OCI-LY7 (cell line): ENCODE measurements at regions not wholly inside any gene's neighbourhood (a gene's known extent, or its start where the extent isn't known, plus 50 kb on each side); places are given as distances from the start of the nearest gene placed in this dataset.

Experiments
- BruUV-seq: library from RNA; stranded (reverse); fragments of 400-500 nt; replicated peaks from 2 replicates; lab custom pipeline; 2021; lab: Mats Ljungman, UMichigan
- CTCF ChIA-PET: fragments of 300-600 bp; sonication (Branson Sonifier 250); formaldehyde crosslinking; loops from one replicate; lab custom pipeline; 2022; ENCODE audit warnings: antibody characterized with exemption; ENCODE audit not compliant: unreplicated experiment; lab: Charles Lee
- POLR2A ChIA-PET: fragments of 300-600 bp; sonication (Branson Sonifier 250); formaldehyde crosslinking; loops from one replicate; lab custom pipeline; 2022; ENCODE audit warnings: antibody characterized with exemption; lab: Charles Lee
- DNase-seq: peaks from one replicate; pipeline ENCODE4 v3.0.0-alpha.2; 2015; ENCODE audit warnings: low spot score
- H2AFZ ChIP-seq: fragments of 200-600 bp; sonication (generic), shearing (Covaris generic); 2 replicates; pipeline ENCODE4 v1.6.1; 2014; ENCODE audit warnings: mild to moderate bottlenecking, antibody characterized with exemption, low read length, moderate library complexity
- H3K27ac ChIP-seq: fragments of 200-600 bp; sonication (generic); 2 replicates; pipeline ENCODE4 v1.5.1; 2014; ENCODE audit warnings: mixed run types, low read depth, mild to moderate bottlenecking, moderate library complexity, low read length, inconsistent platforms; ENCODE audit not compliant: poor library complexity, severe bottlenecking
- H3K36me3 ChIP-seq: fragments of 200-600 bp; sonication (generic); 2 replicates; pipeline ENCODE4 v1.6.1; 2014; ENCODE audit warnings: mild to moderate bottlenecking, antibody characterized with exemption, low read length, moderate library complexity, mixed read lengths; ENCODE audit not compliant: insufficient read depth
- H3K4me1 ChIP-seq: fragments of 200-600 bp; sonication (generic); 2 replicates; pipeline ENCODE4 v1.5.1; 2014; ENCODE audit warnings: mild to moderate bottlenecking, low read length; ENCODE audit not compliant: insufficient read depth, poor library complexity, severe bottlenecking
- H3K4me2 ChIP-seq: fragments of 200-600 bp; sonication (generic); 2 replicates; pipeline ENCODE4 v1.6.1; 2014; ENCODE audit warnings: mild to moderate bottlenecking, low read length
- H3K4me3 ChIP-seq: fragments of 200-600 bp; sonication (generic); 2 replicates; pipeline ENCODE4 v1.5.1; 2014; ENCODE audit warnings: mild to moderate bottlenecking, low read depth, low read length; ENCODE audit not compliant: poor library complexity, severe bottlenecking
- H3K79me2 ChIP-seq: fragments of 200-600 bp; sonication (generic); 2 replicates; pipeline ENCODE4 v1.6.1; 2016; ENCODE audit warnings: low read depth, mild to moderate bottlenecking, low read length, moderate library complexity, mixed read lengths; ENCODE audit not compliant: insufficient read depth
- H3K9me2 ChIP-seq: fragments of 200-600 bp; sonication (generic); 2 replicates; pipeline ENCODE4 v1.6.1; 2016; ENCODE audit warnings: mild to moderate bottlenecking, low read length, mixed read lengths; ENCODE audit not compliant: insufficient read depth
- H3K9me3 ChIP-seq: fragments of 200-600 bp; sonication (generic); 2 replicates; pipeline ENCODE4 v1.6.1; 2014; ENCODE audit warnings: mild to moderate bottlenecking, mixed run types, low read length, mixed read lengths
- H4K20me1 ChIP-seq: fragments of 200-600 bp; sonication (generic); 2 replicates; pipeline ENCODE4 v1.6.1; 2014; ENCODE audit warnings: mild to moderate bottlenecking, antibody characterized with exemption, low read length, moderate library complexity, mixed read lengths; ENCODE audit not compliant: insufficient read depth
- CTCF ChIP-seq: fragments of 200-600 bp; sonication (generic); conservative IDR thresholded peaks from 2 replicates; pipeline ENCODE4 v1.5.1; 2014; ENCODE audit warnings: mild to moderate bottlenecking, antibody characterized with exemption, low read length, moderate library complexity, mixed read lengths
- EZH2phosphoT487 ChIP-seq: fragments of 200-600 bp; sonication (generic); IDR thresholded peaks from 2 replicates; pipeline ENCODE4 v1.6.1; 2018; ENCODE audit warnings: low read depth, borderline replicate concordance, mild to moderate bottlenecking, mixed run types, antibody characterized with exemption, low read length, moderate library complexity, mixed read lengths
- intact Hi-C: fragments of 100-400 bp; cut with micrococcal nuclease; formaldehyde crosslinking; loops from one replicate; pipeline ENCODE4 v1.10.0; 2022; ENCODE audit not compliant: unreplicated experiment

DNA sequence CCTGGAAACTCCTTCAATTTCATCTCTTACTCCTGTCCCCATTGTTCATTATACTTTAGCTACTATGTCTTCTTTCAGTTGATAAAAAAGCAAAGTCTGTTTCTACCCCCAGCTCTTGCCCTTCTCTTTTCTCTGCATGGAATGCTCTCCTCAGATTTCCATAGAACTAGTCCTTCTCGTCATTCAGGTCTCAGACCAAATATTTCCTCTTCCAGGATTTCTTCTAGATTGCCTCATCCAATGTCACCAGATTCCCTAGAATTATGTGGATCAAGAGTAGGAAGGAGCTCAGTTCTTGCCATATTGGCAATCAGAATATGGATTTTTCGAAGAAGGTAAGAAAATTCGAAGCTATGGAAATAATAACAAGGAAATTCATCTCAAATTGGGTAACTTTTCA lies 176.1 kb downstream of the GABRG2 start:
- H4K20me1 ChIP-seq = no peaks in the 10 kb centered on the region
- H3K4me2 ChIP-seq = no peak overlapping the region
- ChIA-PET POLR2A (interaction anchor here (2.1 kb wide), 1 partner anchor 16 kb away, joined by 7 read pairs; no protein-coding TSS in a partner anchor), CTCF (no interaction called here)
- no peak overlapping the region for H2AFZ ChIP-seq
- no peaks in the 10 kb centered on the region for H3K36me3 ChIP-seq
- no peaks in the 10 kb centered on the region for H3K9me3 ChIP-seq
- no peak overlapping the region for H3K4me3 ChIP-seq
- no peaks in the 10 kb centered on the region for H3K79me2 ChIP-seq
- H3K27ac ChIP-seq = no peak overlapping the region
- no peak for DNase-seq
- BruUV-seq = no TSS peak
- no peak for TF ChIP-seq EZH2phosphoT487
- TF ChIP-seq CTCF = no peak
- no peaks in the 10 kb centered on the region for H3K4me1 ChIP-seq
- intact Hi-C loops = no loop called here
- H3K9me2 ChIP-seq = no peaks in the 10 kb centered on the region

DNA sequence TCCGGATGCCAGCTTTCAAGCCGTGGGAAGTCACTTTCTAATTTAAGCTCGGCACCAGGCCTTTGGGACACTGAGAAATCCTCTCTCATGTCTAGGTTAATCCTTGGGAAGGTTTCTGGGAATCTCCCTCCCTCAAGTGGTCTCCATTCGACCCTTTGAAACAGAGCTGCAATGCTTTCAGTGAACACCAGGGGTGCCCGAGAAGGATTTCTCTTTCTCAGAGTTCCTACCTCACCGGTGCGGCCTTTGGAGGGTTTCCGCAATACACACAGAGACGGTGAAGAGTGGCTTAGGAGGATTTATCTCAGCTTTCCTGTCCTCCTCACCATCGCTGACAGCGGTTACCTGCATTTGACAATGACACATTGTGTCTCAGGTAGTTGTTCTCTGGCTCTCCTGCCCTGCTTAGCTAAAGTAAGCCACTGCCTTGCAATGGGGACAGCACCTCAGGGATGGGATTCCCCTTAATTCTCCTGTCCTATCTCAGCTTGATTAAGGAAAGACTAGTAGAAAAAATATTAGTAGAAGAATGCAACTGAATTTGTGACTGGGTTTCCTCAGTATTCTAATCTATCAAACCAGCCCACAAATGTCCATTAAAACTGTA lies 180.6 kb downstream of the GABRG2 start:
- Histone ChIP-seq H3K9me3 (no peaks in the 10 kb centered on the region), H3K79me2 (no peaks in the 10 kb centered on the region), H2AFZ (no peak overlapping the region), H3K36me3 (no peaks in the 10 kb centered on the region), H3K4me2 (no peak overlapping the region), H3K27ac (no peak overlapping the region), H3K4me1 (no peaks in the 10 kb centered on the region), H3K4me3 (no peak overlapping the region), H3K9me2 (no peaks in the 10 kb centered on the region), H4K20me1 (no peaks in the 10 kb centered on the region)
- ChIA-PET CTCF (no interaction called here), POLR2A (interaction anchor here (0.6 kb wide), 2 partner anchors 58 to 1534 kb away, joined by 3 read pairs; no protein-coding TSS in a partner anchor)
- DNase-seq = peak; percentile 3
- intact Hi-C loops = no loop called here
- TF ChIP-seq CTCF = peak; percentile 65
- TF ChIP-seq EZH2phosphoT487 = no peak
- BruUV-seq = no TSS peak

GRCh38 chr5:162256711-162257110 lies 189.1 kb downstream of the GABRG2 start:
- TF ChIP-seq CTCF (no peak), EZH2phosphoT487 (no peak)
- no peak overlapping the region for H3K4me3 ChIP-seq
- intact Hi-C loops = no loop called here
- no peak overlapping the region for H3K4me2 ChIP-seq
- H3K36me3 ChIP-seq = no peaks in the 10 kb centered on the region
- no peaks in the 10 kb centered on the region for H3K9me2 ChIP-seq
- CTCF ChIA-PET = no interaction called here
- no TSS peak for BruUV-seq
- POLR2A ChIA-PET = no interaction called here
- DNase-seq = no peak
- no peaks in the 10 kb centered on the region for H4K20me1 ChIP-seq
- no peaks in the 10 kb centered on the region for H3K79me2 ChIP-seq
- H3K27ac ChIP-seq = no peak overlapping the region
- H2AFZ ChIP-seq = no peak overlapping the region
- H3K4me1 ChIP-seq = no peaks in the 10 kb centered on the region
- H3K9me3 ChIP-seq = no peaks in the 10 kb centered on the region
